ENCODE measurements at regions not wholly inside any gene's neighbourhood (a gene's known extent, or its start where the extent isn't known, plus 50 kb on each side); places are given as distances from the start of the nearest gene placed in this dataset.

GRCh38 chr3:166243511-166243910 lies 406.3 kb upstream of the BCHE start:
- Histone ChIP-seq H3K9ac (ENCODE audit: low read depth, low read length) (no peak overlapping the region), H3K9me3 (ENCODE audit: control insufficient read depth, insufficient read depth, low read length) (0 out of 2 replicates have a peak, but pooled peaks cover 3% of the 10 kb centered on the region), H3K36me3 (ENCODE audit: insufficient read depth, low read length) (no peaks in the 10 kb centered on the region), H3K4me1 (ENCODE audit: insufficient read depth, low read length) (no peaks in the 10 kb centered on the region)

- Histone ChIP-seq H3K36me3 (ENCODE audit: insufficient read depth, low read length) (no peaks in the 10 kb centered on the region), H3K9me3 (ENCODE audit: control insufficient read depth, insufficient read depth, low read length) (no peaks in the 10 kb centered on the region), H3K4me1 (ENCODE audit: insufficient read depth, low read length) (no peaks in the 10 kb centered on the region), H3K9ac (ENCODE audit: low read depth, low read length) (no peak overlapping the region)
Measured at GRCh38 chr3:166223120-166223519, 385.9 kb upstream of the BCHE start.

GRCh38 chr3:166211451-166211850 lies 374.2 kb upstream of the BCHE start:
- Histone ChIP-seq H3K4me1 (ENCODE audit: insufficient read depth, low read length) (no peaks in the 10 kb centered on the region; the same call in 1 of the 2 replicates), H3K9ac (ENCODE audit: low read depth, low read length) (no peak overlapping the region), H3K36me3 (ENCODE audit: insufficient read depth, low read length) (no peaks in the 10 kb centered on the region), H3K9me3 (ENCODE audit: control insufficient read depth, insufficient read depth, low read length) (no peaks in the 10 kb centered on the region)

- Histone ChIP-seq H3K9ac (ENCODE audit: low read depth, low read length) (no peak overlapping the region), H3K36me3 (ENCODE audit: insufficient read depth, low read length) (no peaks in the 10 kb centered on the region), H3K9me3 (ENCODE audit: control insufficient read depth, insufficient read depth, low read length) (no peaks in the 10 kb centered on the region), H3K4me1 (ENCODE audit: insufficient read depth, low read length) (no peaks in the 10 kb centered on the region; the same call in 1 of the 2 replicates)
Measured at GRCh38 chr3:166209701-166210100, 372.5 kb upstream of the BCHE start.

- Histone ChIP-seq H3K4me1 (ENCODE audit: insufficient read depth, low read length) (no peaks in the 10 kb centered on the region; the same call in 1 of the 2 replicates), H3K9me3 (ENCODE audit: control insufficient read depth, insufficient read depth, low read length) (no peaks in the 10 kb centered on the region), H3K36me3 (ENCODE audit: insufficient read depth, low read length) (no peaks in the 10 kb centered on the region), H3K9ac (ENCODE audit: low read depth, low read length) (no peak overlapping the region)
Measured at GRCh38 chr3:166205158-166205557, 367.9 kb upstream of the BCHE start.

GRCh38 chr3:166201476-166201875 lies 364.3 kb upstream of the BCHE start:
- no peak overlapping the region for H3K9ac ChIP-seq (ENCODE audit: low read depth, low read length)

GRCh38 chr3:166199491-166199890 lies 362.3 kb upstream of the BCHE start:
- Histone ChIP-seq H3K9ac (ENCODE audit: low read depth, low read length) (no peak overlapping the region), H3K4me1 (ENCODE audit: insufficient read depth, low read length) (no peaks in the 10 kb centered on the region), H3K36me3 (ENCODE audit: insufficient read depth, low read length) (no peaks in the 10 kb centered on the region), H3K9me3 (ENCODE audit: control insufficient read depth, insufficient read depth, low read length) (no peaks in the 10 kb centered on the region)

More at GRCh38 chr3:166201476-166201875, 364.3 kb upstream of the BCHE start:
- H3K36me3 ChIP-seq (ENCODE audit: insufficient read depth, low read length) = no peaks in the 10 kb centered on the region
- H3K4me1 ChIP-seq (ENCODE audit: insufficient read depth, low read length) = no peaks in the 10 kb centered on the region
- H3K9me3 ChIP-seq (ENCODE audit: control insufficient read depth, insufficient read depth, low read length) = no peaks in the 10 kb centered on the region

GRCh38 chr3:166195808-166196207 lies 358.6 kb upstream of the BCHE start:
- no peaks in the 10 kb centered on the region for H3K4me1 ChIP-seq (ENCODE audit: insufficient read depth, low read length)
- H3K36me3 ChIP-seq (ENCODE audit: insufficient read depth, low read length) = no peaks in the 10 kb centered on the region
- H3K9me3 ChIP-seq (ENCODE audit: control insufficient read depth, insufficient read depth, low read length) = no peaks in the 10 kb centered on the region
- H3K9ac ChIP-seq (ENCODE audit: low read depth, low read length) = no peak overlapping the region

- Histone ChIP-seq H3K4me1 (ENCODE audit: insufficient read depth, low read length) (peaks cover 9% of the 10 kb centered on the region), H3K9me3 (ENCODE audit: control insufficient read depth, insufficient read depth, low read length) (no peaks in the 10 kb centered on the region), H3K36me3 (ENCODE audit: insufficient read depth, low read length) (no peaks in the 10 kb centered on the region), H3K9ac (ENCODE audit: low read depth, low read length) (no peak overlapping the region)
Measured at GRCh38 chr3:166191411-166191810, 354.2 kb upstream of the BCHE start.

GRCh38 chr3:166190360-166190759 lies 353.1 kb upstream of the BCHE start:
- Histone ChIP-seq H3K9me3 (ENCODE audit: control insufficient read depth, insufficient read depth, low read length) (no peaks in the 10 kb centered on the region), H3K9ac (ENCODE audit: low read depth, low read length) (no peak overlapping the region), H3K4me1 (ENCODE audit: insufficient read depth, low read length) (peaks cover 9% of the 10 kb centered on the region), H3K36me3 (ENCODE audit: insufficient read depth, low read length) (no peaks in the 10 kb centered on the region)

- peaks cover 9% of the 10 kb centered on the region for H3K4me1 ChIP-seq (ENCODE audit: insufficient read depth, low read length)
- H3K9me3 ChIP-seq (ENCODE audit: control insufficient read depth, insufficient read depth, low read length) = no peaks in the 10 kb centered on the region
- H3K36me3 ChIP-seq (ENCODE audit: insufficient read depth, low read length) = no peaks in the 10 kb centered on the region
- H3K9ac ChIP-seq (ENCODE audit: low read depth, low read length) = no peak overlapping the region
Measured at GRCh38 chr3:166187237-166187636, 350.0 kb upstream of the BCHE start.

GRCh38 chr3:166186003-166186402 lies 348.8 kb upstream of the BCHE start:
- H3K9ac ChIP-seq (ENCODE audit: low read depth, low read length) = no peak overlapping the region
- no peaks in the 10 kb centered on the region for H3K9me3 ChIP-seq (ENCODE audit: control insufficient read depth, insufficient read depth, low read length)
- no peaks in the 10 kb centered on the region for H3K36me3 ChIP-seq (ENCODE audit: insufficient read depth, low read length)
- H3K4me1 ChIP-seq (ENCODE audit: insufficient read depth, low read length) = peaks cover 9% of the 10 kb centered on the region

- no peaks in the 10 kb centered on the region; the same call in 1 of the 2 replicates for H3K9me3 ChIP-seq (ENCODE audit: control insufficient read depth, insufficient read depth, low read length)
Measured at GRCh38 chr3:166177130-166177529, 339.9 kb upstream of the BCHE start.

GRCh38 chr3:166171695-166172094 lies 334.5 kb upstream of the BCHE start:
- Histone ChIP-seq H3K9ac (ENCODE audit: low read depth, low read length) (no peak overlapping the region), H3K9me3 (ENCODE audit: control insufficient read depth, insufficient read depth, low read length) (no peaks in the 10 kb centered on the region; the same call in 1 of the 2 replicates), H3K4me1 (ENCODE audit: insufficient read depth, low read length) (no peaks in the 10 kb centered on the region), H3K36me3 (ENCODE audit: insufficient read depth, low read length) (no peaks in the 10 kb centered on the region)

More at GRCh38 chr3:166177130-166177529, 339.9 kb upstream of the BCHE start:
- no peaks in the 10 kb centered on the region for H3K4me1 ChIP-seq (ENCODE audit: insufficient read depth, low read length)
- H3K36me3 ChIP-seq (ENCODE audit: insufficient read depth, low read length) = no peaks in the 10 kb centered on the region
- H3K9ac ChIP-seq (ENCODE audit: low read depth, low read length) = no peak overlapping the region

GRCh38 chr3:166169681-166170080 lies 332.5 kb upstream of the BCHE start:
- no peaks in the 10 kb centered on the region for H3K4me1 ChIP-seq (ENCODE audit: insufficient read depth, low read length)
- no peaks in the 10 kb centered on the region for H3K9me3 ChIP-seq (ENCODE audit: control insufficient read depth, insufficient read depth, low read length)
- no peaks in the 10 kb centered on the region for H3K36me3 ChIP-seq (ENCODE audit: insufficient read depth, low read length)
- H3K9ac ChIP-seq (ENCODE audit: low read depth, low read length) = no peak overlapping the region

- H3K4me1 ChIP-seq (ENCODE audit: insufficient read depth, low read length) = peaks cover 3% of the 10 kb centered on the region
- no peaks in the 10 kb centered on the region for H3K36me3 ChIP-seq (ENCODE audit: insufficient read depth, low read length)
- no peak overlapping the region for H3K9ac ChIP-seq (ENCODE audit: low read depth, low read length)
- no peaks in the 10 kb centered on the region for H3K9me3 ChIP-seq (ENCODE audit: control insufficient read depth, insufficient read depth, low read length)
Measured at GRCh38 chr3:166127969-166128368, 290.7 kb upstream of the BCHE start.

Measured in ES-I3 (cell line).